Breast epithelium (tissue), 4 donors: ENCODE measurements at regions not wholly inside any gene's neighbourhood (a gene's known extent, or its start where the extent isn't known, plus 50 kb on each side); places are given as distances from the start of the nearest gene placed in this dataset.

ENCODE experiments used
- DNase-seq, 2 donors: peaks; one replicate each; pipeline ENCODE4 v3.0.0-alpha.2; 2019; ENCODE audit warnings: low spot score in 2 of 2
- H3K27ac ChIP-seq, 2 donors: fragments of 200-600 bp; sonication (generic) in 1 of 2; one replicate each; pipeline ENCODE4 v1.5.1; 2016 to 2019; ENCODE audit warnings: mild to moderate bottlenecking in 1 of 2
- H3K27me3 ChIP-seq, 2 donors: fragments of 200-600 bp; sonication (generic) in 1 of 2; one replicate each; pipeline versions ENCODE4 v1.5.1 to v1.6.0; 2017 to 2019; ENCODE audit warnings: control low read depth in 1 of 2, mild to moderate bottlenecking in 1 of 2
- H3K36me3 ChIP-seq: fragments of 200-600 bp; one replicate; pipeline ENCODE4 v1.5.1; 2019
- H3K4me1 ChIP-seq, 2 donors: fragments of 200-600 bp; sonication (generic); one replicate each; pipeline ENCODE4 v1.5.1; 2016 to 2019; ENCODE audit warnings: control low read depth in 1 of 2
- H3K4me3 ChIP-seq, 3 donors: fragments of 200-600 bp; sonication (generic); 1 replicate in 2 of 3; 2 replicates in 1 of 3; pipeline ENCODE4 v1.5.1; 2016 to 2019; ENCODE audit warnings: mild to moderate bottlenecking in 3 of 3, moderate library complexity in 2 of 3
- H3K9me3 ChIP-seq, 2 donors: fragments of 200-600 bp; sonication (generic) in 1 of 2; one replicate each; pipeline ENCODE4 v1.5.1; 2016 to 2019; ENCODE audit warnings: control low read depth in 1 of 2
- POLR2A ChIP-seq: fragments of 450-650 bp; IDR thresholded peaks from one replicate; pipeline ENCODE4 v1.6.1; 2016; ENCODE audit warnings: antibody characterized with exemption, mild to moderate bottlenecking, moderate library complexity
- POLR2AphosphoS5 ChIP-seq, 3 donors: sonication (generic); formaldehyde crosslinking; IDR thresholded peaks; one replicate each; pipeline ENCODE4 v1.6.1; 2017; ENCODE audit warnings: antibody characterized with exemption in 3 of 3
- intact Hi-C: fragments of 100-400 bp; cut with DNase I; formaldehyde crosslinking; loops from one replicate; pipeline ENCODE4 v1.15.1; 2023; ENCODE audit warnings: low total_unique reads
- TF ChIP-seq, protein P1 (sequence below), 3 donors: fragments of 450-650 bp; IDR thresholded peaks; one replicate each; pipeline ENCODE4 v1.5.1; 2016 to 2017; ENCODE audit warnings: antibody characterized with exemption in 3 of 3, mild to moderate bottlenecking in 3 of 3, moderate library complexity in 3 of 3

- DNase-seq, result no peak
- Histone ChIP-seq H3K27ac (no peak overlapping the region), H3K36me3 (no peaks in the 10 kb centered on the region), H3K4me3 (no peak overlapping the region), H3K27me3 (peaks cover 0 to 8% of the 10 kb centered on the region in 2 donors), H3K4me1 (no peaks in the 10 kb centered on the region), H3K9me3 (no peaks in the 10 kb centered on the region)
- intact Hi-C loops, result no loop called here
- TF ChIP-seq, protein P1, sequence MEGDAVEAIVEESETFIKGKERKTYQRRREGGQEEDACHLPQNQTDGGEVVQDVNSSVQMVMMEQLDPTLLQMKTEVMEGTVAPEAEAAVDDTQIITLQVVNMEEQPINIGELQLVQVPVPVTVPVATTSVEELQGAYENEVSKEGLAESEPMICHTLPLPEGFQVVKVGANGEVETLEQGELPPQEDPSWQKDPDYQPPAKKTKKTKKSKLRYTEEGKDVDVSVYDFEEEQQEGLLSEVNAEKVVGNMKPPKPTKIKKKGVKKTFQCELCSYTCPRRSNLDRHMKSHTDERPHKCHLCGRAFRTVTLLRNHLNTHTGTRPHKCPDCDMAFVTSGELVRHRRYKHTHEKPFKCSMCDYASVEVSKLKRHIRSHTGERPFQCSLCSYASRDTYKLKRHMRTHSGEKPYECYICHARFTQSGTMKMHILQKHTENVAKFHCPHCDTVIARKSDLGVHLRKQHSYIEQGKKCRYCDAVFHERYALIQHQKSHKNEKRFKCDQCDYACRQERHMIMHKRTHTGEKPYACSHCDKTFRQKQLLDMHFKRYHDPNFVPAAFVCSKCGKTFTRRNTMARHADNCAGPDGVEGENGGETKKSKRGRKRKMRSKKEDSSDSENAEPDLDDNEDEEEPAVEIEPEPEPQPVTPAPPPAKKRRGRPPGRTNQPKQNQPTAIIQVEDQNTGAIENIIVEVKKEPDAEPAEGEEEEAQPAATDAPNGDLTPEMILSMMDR (IDR thresholded peaks at IDR 0.05), result no peak
- TF ChIP-seq POLR2A (no peak), POLR2AphosphoS5 (IDR thresholded peaks at IDR 0.05) (no peak)
Measured at GRCh38 chr18:5639131-5639530, 95.3 kb upstream of the EPB41L3 start.

DNA sequence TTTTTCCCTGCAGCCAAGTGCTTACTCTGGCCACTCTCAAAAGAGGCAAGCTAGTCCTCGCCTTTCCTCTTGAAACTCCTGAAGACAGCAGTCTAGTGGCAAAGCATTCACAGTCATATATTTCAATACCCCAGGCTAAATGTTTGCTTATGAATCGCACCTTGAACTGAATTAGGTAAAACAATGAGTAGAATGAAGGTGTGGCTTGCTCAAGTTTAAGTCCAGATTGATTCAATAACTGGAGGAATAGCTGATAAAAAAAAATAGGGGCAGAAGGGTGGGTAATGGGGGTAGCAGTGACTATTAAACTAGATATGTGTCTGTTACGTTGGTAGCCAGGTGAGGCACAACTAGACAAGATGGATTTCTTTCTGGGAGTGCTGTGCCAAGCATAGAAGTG is 88.2 kb upstream of the EPB41L3 start:
- TF ChIP-seq, protein P1 (IDR thresholded peaks at IDR 0.05), result no peak
- TF ChIP-seq POLR2A, result no peak
- TF ChIP-seq POLR2AphosphoS5 (IDR thresholded peaks at IDR 0.05), result no peak
- no peaks in the 10 kb centered on the region for H3K36me3 ChIP-seq
- no peak overlapping the region for H3K27ac ChIP-seq
- intact Hi-C loops, result no loop called here
- peaks cover 0 to 5% of the 10 kb centered on the region in 2 donors for H3K4me1 ChIP-seq
- H3K9me3 ChIP-seq, result no peaks in the 10 kb centered on the region
- no peak overlapping the region for H3K4me3 ChIP-seq
- DNase-seq, result no peak
- H3K27me3 ChIP-seq, result peaks cover 0 to 6% of the 10 kb centered on the region in 2 donors

GRCh38 chr18:5630900-5631413 is 87.2 kb upstream of the EPB41L3 start:
- Histone ChIP-seq H3K4me1 (peaks cover 0 to 5% of the 10 kb centered on the region in 2 donors), H3K4me3 (peak overlapping the region in 2 of 3 donors; percentile 66 to 90), H3K27ac (peak overlapping the region in 1 of 2 donors; percentile 29), H3K9me3 (no peaks in the 10 kb centered on the region), H3K27me3 (peaks cover 0 to 6% of the 10 kb centered on the region in 2 donors), H3K36me3 (no peaks in the 10 kb centered on the region)
- DNase-seq, result no peak
- intact Hi-C loops, result no loop called here
- no peak for TF ChIP-seq POLR2A
- TF ChIP-seq, protein P1 (IDR thresholded peaks at IDR 0.05), result no peak
- no peak for TF ChIP-seq POLR2AphosphoS5 (IDR thresholded peaks at IDR 0.05)

DNA sequence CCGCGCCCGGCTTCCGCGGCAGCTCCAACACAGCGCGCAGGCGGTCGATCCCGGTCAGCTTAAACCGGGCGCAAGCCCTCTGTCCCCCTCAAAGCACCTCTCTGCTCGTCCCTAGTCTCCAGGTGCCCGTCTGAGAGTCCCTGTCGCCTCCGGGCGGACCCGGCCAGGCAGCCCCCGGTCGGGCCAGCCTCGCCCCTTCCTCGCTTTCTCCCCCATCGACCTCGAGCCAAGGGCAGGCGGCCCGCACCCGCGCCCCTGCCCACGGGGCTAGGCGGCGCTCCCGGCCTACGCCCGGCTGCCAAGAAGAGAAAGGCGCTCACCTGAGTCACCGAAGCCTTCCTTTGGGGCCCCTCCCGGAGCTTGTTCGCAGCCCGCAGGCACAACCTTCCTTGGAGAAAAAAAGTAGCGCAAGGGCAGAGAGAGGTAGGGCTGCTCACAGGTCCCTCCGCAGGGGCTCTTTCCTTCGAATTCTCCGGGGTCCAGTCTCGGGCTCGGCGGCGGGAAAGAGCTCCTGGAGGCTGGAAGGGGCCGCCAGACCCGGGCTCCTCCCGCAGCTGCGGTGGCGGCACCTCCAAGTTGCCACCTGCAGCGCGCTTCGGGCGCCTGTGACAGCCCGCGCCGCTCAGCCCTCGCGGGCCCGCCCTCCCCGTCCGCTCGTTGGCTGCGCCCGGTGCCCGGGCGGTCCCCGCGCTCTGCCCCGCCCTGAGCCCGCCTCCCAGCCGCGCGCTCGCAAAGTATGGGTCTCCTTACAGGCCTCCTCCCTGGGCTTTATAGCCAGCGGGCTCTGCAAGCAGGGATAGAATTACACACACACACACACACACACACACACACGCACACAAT is 86.5 kb upstream of the EPB41L3 start:
- Histone ChIP-seq H3K9me3 (no peaks in the 10 kb centered on the region), H3K27me3 (peaks cover 0 to 6% of the 10 kb centered on the region in 2 donors), H3K36me3 (no peaks in the 10 kb centered on the region), H3K4me1 (peaks cover 0 to 5% of the 10 kb centered on the region in 2 donors), H3K27ac (peak overlapping the region; percentile 56 to 92), H3K4me3 (peak overlapping the region; percentile 62 to 90 (median 66))
- intact Hi-C loops, result no loop called here
- TF ChIP-seq, protein P1 (IDR thresholded peaks at IDR 0.05), result no peak
- no peak for TF ChIP-seq POLR2AphosphoS5 (IDR thresholded peaks at IDR 0.05)
- TF ChIP-seq POLR2A, result no peak
- DNase-seq, result peak; percentile 23 to 59
